PC-3 (cell line): ENCODE measurements at regions not wholly inside any gene's neighbourhood (a gene's known extent, or its start where the extent isn't known, plus 50 kb on each side); places are given as distances from the start of the nearest gene placed in this dataset.
A peak's percentile ranks its signal among the peaks of the same experiment; 100 is the strongest.

Experiments
- ATAC-seq: fragments of 200-7000 bp; cut with Tn5 transposase; 2 replicates; pipeline ENCODE4 v1.9.1; 2020; ENCODE audit warnings: mild to moderate bottlenecking, moderate library complexity
- BruUV-seq: library from RNA; stranded (reverse); fragments of 400-500 nt; replicated peaks from 2 replicates; lab custom pipeline; 2021; lab: Mats Ljungman, UMichigan
- CTCF ChIA-PET: fragments of 300-600 bp; sonication (Branson Sonifier 250); formaldehyde crosslinking; loops from one replicate; lab custom pipeline; 2022; ENCODE audit warnings: antibody characterized with exemption; lab: Charles Lee
- POLR2A ChIA-PET: fragments of 300-600 bp; sonication (Branson Sonifier 250); formaldehyde crosslinking; loops from one replicate; lab custom pipeline; 2022; ENCODE audit warnings: antibody characterized with exemption; ENCODE audit not compliant: unreplicated experiment; lab: Charles Lee
- DNase-seq: peaks from one replicate; pipeline ENCODE4 v3.0.0-alpha.2; 2015
- H2AFZ ChIP-seq: fragments of 300-600 bp; sonication (generic); 2 replicates; pipeline ENCODE4 v1.6.0; 2016; ENCODE audit warnings: antibody characterized with exemption, low read length
- H3F3A ChIP-seq: fragments of 300-600 bp; sonication (generic); one replicate; pipeline ENCODE4 v1.6.0; 2017; ENCODE audit warnings: antibody characterized with exemption, low read length, control low read depth, mild to moderate bottlenecking; ENCODE audit not compliant: unreplicated experiment
- H3K27ac ChIP-seq: fragments of 300-600 bp; sonication (generic); 2 replicates; pipeline ENCODE4 v1.5.1; 2016; ENCODE audit warnings: mild to moderate bottlenecking, low read length
- H3K27me3 ChIP-seq: fragments of 300-600 bp; sonication (generic); 2 replicates; pipeline ENCODE4 v1.6.1; 2016; ENCODE audit warnings: low read length, mixed read lengths
- H3K36me3 ChIP-seq: fragments of 300-600 bp; sonication (generic); 2 replicates; pipeline ENCODE4 v1.6.1; 2016; ENCODE audit warnings: low read depth, mixed run types, low read length, mixed read lengths
- H3K4me1 ChIP-seq: fragments of 300-600 bp; sonication (generic); 2 replicates; pipeline ENCODE4 v1.5.1; 2016; ENCODE audit warnings: low read length; ENCODE audit not compliant: insufficient read depth
- H3K4me2 ChIP-seq: fragments of 300-600 bp; sonication (generic); 2 replicates; pipeline ENCODE4 v1.6.0; 2016; ENCODE audit warnings: low read length
- H3K4me3 ChIP-seq: fragments of 300-600 bp; sonication (generic); 2 replicates; pipeline ENCODE4 v1.5.1; 2016; ENCODE audit warnings: mild to moderate bottlenecking, low read length, mixed read lengths
- H3K79me2 ChIP-seq: fragments of 300-600 bp; sonication (generic); 2 replicates; pipeline ENCODE4 v1.6.1; 2017; ENCODE audit warnings: low read length, mixed read lengths
- H3K9ac ChIP-seq: fragments of 300-600 bp; sonication (generic); 2 replicates; pipeline ENCODE4 v1.6.0; 2016; ENCODE audit warnings: mild to moderate bottlenecking, low read length
- H3K9me2 ChIP-seq: fragments of 300-600 bp; sonication (generic); replicated peaks from 2 replicates; pipeline ENCODE4 v1.6.1; 2016; ENCODE audit warnings: mixed run types, low read length, mixed read lengths
- H3K9me3 ChIP-seq: fragments of 300-600 bp; sonication (generic); 2 replicates; pipeline ENCODE4 v1.6.1; 2016; ENCODE audit warnings: low read length, mixed read lengths
- H4K20me1 ChIP-seq: fragments of 300-600 bp; sonication (generic); 2 replicates; pipeline ENCODE4 v1.6.1; 2016; ENCODE audit warnings: low read length, mixed read lengths
- EZH2 ChIP-seq: fragments of 300-600 bp; sonication (generic); IDR thresholded peaks from one replicate; pipeline ENCODE4 v1.6.1; 2017; ENCODE audit warnings: antibody characterized with exemption, mild to moderate bottlenecking, low read length; ENCODE audit not compliant: unreplicated experiment
- EZH2phosphoT487 ChIP-seq: fragments of 300-600 bp; sonication (generic); IDR thresholded peaks from 2 replicates; pipeline ENCODE4 v1.6.1; 2018; ENCODE audit warnings: mild to moderate bottlenecking, antibody characterized with exemption, low read length, borderline replicate concordance
- intact Hi-C: fragments of 100-400 bp; cut with micrococcal nuclease; formaldehyde crosslinking; loops from 2 replicates; pipeline ENCODE4 v1.9.0; 2023
- TF ChIP-seq, protein P1 (sequence below): fragments of 300-600 bp; sonication (generic); conservative IDR thresholded peaks from 2 replicates; pipeline ENCODE4 v1.5.1; 2017; ENCODE audit warnings: antibody characterized with exemption, low read depth, mild to moderate bottlenecking, low read length

DNA sequence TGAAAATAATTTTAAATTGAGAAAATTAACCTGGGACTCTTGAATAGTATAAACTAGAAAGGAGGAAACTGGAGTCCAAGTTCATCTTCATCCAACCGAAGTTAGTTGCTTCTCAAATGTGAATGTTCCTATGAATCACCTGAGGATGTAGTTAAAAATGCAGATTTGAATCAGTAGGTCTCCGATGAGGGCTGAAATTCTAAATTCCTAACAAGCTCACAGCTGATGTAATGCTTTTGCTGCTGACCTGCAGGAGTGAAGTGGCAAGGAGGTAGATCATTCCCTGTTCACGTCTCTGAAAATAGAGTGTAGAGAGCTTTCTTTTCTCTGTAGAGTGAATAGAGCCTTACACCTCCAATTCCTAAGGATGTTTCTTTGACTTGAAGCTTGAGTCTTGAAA is 685.5 kb downstream of the CPS1 start:
- no peaks in the 10 kb centered on the region for H3K36me3 ChIP-seq
- POLR2A ChIA-PET: no interaction called here
- no TSS peak for BruUV-seq
- intact Hi-C loops: no loop called here
- no peak overlapping the region for H3K27ac ChIP-seq
- H3K9ac ChIP-seq: no peak overlapping the region
- H4K20me1 ChIP-seq: no peaks in the 10 kb centered on the region
- no peak for TF ChIP-seq EZH2phosphoT487
- TF ChIP-seq EZH2: no peak
- TF ChIP-seq, protein P1, sequence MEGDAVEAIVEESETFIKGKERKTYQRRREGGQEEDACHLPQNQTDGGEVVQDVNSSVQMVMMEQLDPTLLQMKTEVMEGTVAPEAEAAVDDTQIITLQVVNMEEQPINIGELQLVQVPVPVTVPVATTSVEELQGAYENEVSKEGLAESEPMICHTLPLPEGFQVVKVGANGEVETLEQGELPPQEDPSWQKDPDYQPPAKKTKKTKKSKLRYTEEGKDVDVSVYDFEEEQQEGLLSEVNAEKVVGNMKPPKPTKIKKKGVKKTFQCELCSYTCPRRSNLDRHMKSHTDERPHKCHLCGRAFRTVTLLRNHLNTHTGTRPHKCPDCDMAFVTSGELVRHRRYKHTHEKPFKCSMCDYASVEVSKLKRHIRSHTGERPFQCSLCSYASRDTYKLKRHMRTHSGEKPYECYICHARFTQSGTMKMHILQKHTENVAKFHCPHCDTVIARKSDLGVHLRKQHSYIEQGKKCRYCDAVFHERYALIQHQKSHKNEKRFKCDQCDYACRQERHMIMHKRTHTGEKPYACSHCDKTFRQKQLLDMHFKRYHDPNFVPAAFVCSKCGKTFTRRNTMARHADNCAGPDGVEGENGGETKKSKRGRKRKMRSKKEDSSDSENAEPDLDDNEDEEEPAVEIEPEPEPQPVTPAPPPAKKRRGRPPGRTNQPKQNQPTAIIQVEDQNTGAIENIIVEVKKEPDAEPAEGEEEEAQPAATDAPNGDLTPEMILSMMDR: no peak
- DNase-seq (no peak), ATAC-seq (no peak)
- H3K79me2 ChIP-seq: no peaks in the 10 kb centered on the region
- no peaks in the 10 kb centered on the region for H3F3A ChIP-seq
- no peaks in the 10 kb centered on the region for H3K9me3 ChIP-seq
- 0 out of 2 replicates have a peak, but pooled peaks cover 5% of the 10 kb centered on the region for H3K4me1 ChIP-seq
- H3K4me2 ChIP-seq: no peak overlapping the region
- CTCF ChIA-PET: no interaction called here
- 0 out of 2 replicates have a peak, but pooled peaks cover 2% of the 10 kb centered on the region for H3K27me3 ChIP-seq
- no peak overlapping the region for H3K4me3 ChIP-seq
- no peaks in the 10 kb centered on the region for H3K9me2 ChIP-seq
- no peak overlapping the region for H2AFZ ChIP-seq

DNA sequence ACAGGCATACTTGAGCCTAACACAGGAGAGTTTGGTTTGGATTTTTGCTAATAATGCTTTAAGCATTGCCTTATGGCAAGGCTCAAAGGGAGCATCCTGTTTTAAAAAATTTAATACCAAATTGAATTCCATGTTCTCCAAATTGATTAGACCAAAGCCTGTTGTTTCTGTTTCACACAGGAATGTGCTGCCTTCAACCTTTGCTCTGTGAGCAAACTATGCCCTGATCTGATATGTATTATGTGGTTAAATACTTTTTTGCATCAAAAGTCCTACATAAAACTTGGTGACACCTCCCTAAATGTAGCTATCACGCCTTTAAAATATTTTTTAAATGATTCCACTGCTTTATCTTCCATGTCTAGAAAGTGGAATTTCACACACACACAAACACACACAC is 691.4 kb downstream of the CPS1 start:
- Histone ChIP-seq H3F3A (no peaks in the 10 kb centered on the region), H3K79me2 (no peaks in the 10 kb centered on the region), H3K36me3 (no peaks in the 10 kb centered on the region), H3K4me3 (no peak overlapping the region), H3K9me3 (no peaks in the 10 kb centered on the region), H3K9ac (no peak overlapping the region), H3K4me1 (peaks cover 11% of the 10 kb centered on the region), H3K9me2 (no peaks in the 10 kb centered on the region), H2AFZ (no peak overlapping the region), H3K27ac (no peak overlapping the region), H4K20me1 (no peaks in the 10 kb centered on the region), H3K27me3 (0 out of 2 replicates have a peak, but pooled peaks cover 4% of the 10 kb centered on the region), H3K4me2 (no peak overlapping the region)
- ChIA-PET POLR2A (no interaction called here), CTCF (no interaction called here)
- no TSS peak for BruUV-seq
- intact Hi-C loops: no loop called here
- ATAC-seq (no peak), DNase-seq (no peak)
- no peak for TF ChIP-seq EZH2
- no peak for TF ChIP-seq EZH2phosphoT487
- TF ChIP-seq, protein P1: no peak

DNA sequence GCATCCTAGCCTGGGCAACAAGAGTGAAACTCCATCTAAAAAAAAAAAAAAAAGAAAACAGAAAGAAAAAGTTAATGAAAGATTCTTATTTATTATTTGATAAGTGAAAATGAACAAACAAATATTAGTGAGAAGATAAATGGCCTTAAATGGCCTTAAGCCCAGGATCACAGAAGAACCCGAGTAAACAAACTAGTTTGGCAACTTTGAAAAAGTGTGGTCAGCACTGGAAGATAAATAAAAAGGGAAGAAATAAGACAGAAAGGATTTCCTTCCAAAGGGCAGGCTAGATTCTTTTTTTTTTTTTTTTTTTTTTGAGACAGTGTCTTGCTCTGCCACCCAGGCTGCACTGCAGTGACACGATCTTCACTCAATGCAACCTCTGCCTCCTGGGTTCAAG is 692.4 kb downstream of the CPS1 start:
- peak; percentile 76 for DNase-seq
- Histone ChIP-seq H3K79me2 (no peaks in the 10 kb centered on the region), H3K4me3 (no peak overlapping the region), H3K27me3 (0 out of 2 replicates have a peak, but pooled peaks cover 4% of the 10 kb centered on the region), H3F3A (no peaks in the 10 kb centered on the region), H3K4me1 (peaks cover 11% of the 10 kb centered on the region), H3K27ac (no peak overlapping the region), H3K4me2 (peak overlapping the region; percentile 26), H3K9me2 (no peaks in the 10 kb centered on the region), H3K36me3 (no peaks in the 10 kb centered on the region), H4K20me1 (no peaks in the 10 kb centered on the region), H3K9me3 (no peaks in the 10 kb centered on the region), H3K9ac (no peak overlapping the region), H2AFZ (no peak overlapping the region)
- ATAC-seq: no peak
- intact Hi-C loops: no loop called here
- no TSS peak for BruUV-seq
- ChIA-PET POLR2A (no interaction called here), CTCF (no interaction called here)
- TF ChIP-seq, protein P1: no peak
- no peak for TF ChIP-seq EZH2
- no peak for TF ChIP-seq EZH2phosphoT487
